ENCODE measurements at regions not wholly inside any gene's neighbourhood (a gene's known extent, or its start where the extent isn't known, plus 50 kb on each side); places are given as distances from the start of the nearest gene placed in this dataset.

- peaks cover 78% of the 10 kb centered on the region for H3K36me3 Mint-ChIP-seq (ENCODE audit: low read depth)
- peaks cover 63% of the 10 kb centered on the region for H3K4me1 Mint-ChIP-seq (ENCODE audit: low read depth)
- H3K4me3 Mint-ChIP-seq = peak overlapping the region; percentile 85
- DNase-seq = peak; percentile 48
- CTCF ChIA-PET = interaction anchor here (0.9 to 6.4 kb wide), 11 partner anchors 7 to 69 kb away, joined by 3 to 55 read pairs (median 7); no protein-coding TSS in a partner anchor
- H3K27ac Mint-ChIP-seq = peak overlapping the region; percentile 93
- ATAC-seq = no peak
- H3K9me3 Mint-ChIP-seq (ENCODE audit: insufficient read depth) = no peaks in the 10 kb centered on the region
- POLR2A ChIA-PET = interaction anchor here (0.6 to 8.5 kb wide), 5 partner anchors 8 to 78 kb away, joined by 3 to 169 read pairs (median 12); no protein-coding TSS in a partner anchor
- H3K27me3 Mint-ChIP-seq (ENCODE audit: low read depth) = no peaks in the 10 kb centered on the region
These were observed 311.4 kb downstream of the SEC14L1 start for GRCh38 chr17:77451894-77452852.

DNA sequence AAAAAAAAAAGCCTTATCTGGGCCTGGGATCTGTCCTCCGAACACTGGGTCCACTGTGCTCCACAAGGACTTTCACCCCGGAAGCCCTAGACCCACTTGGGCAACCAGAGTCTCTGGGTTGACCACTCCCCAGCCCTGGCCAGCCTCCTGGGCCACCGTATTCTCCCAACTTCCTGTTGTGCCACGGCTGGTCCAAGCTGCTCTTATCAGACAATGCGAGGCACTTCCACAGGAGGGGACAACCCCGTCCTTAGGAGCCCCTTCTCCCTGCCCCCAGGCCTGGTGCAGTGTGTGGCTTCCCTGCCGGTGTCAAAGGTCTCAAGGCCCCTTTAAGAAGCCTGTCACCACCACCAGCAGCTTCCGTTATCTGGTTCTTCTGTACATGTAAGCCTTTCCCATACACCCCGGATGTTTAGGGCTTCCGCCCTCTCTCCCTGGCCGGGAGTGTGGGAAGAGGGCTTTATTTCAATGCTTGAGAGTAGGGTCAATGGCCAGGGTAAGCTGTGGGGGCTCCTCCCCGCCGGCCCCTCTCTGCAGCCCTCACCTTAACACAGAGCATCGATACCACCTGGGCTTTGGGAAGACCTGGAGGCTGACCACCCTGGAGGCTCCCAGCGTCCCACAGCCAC, 313.0 kb downstream of the SEC14L1 start:
- POLR2A ChIA-PET = interaction anchor here (1.2 to 8.5 kb wide), 7 partner anchors 9 to 48 kb away, joined by 3 to 169 read pairs (median 9); no protein-coding TSS in a partner anchor
- H3K36me3 Mint-ChIP-seq (ENCODE audit: low read depth) = peaks cover 82% of the 10 kb centered on the region
- no peaks in the 10 kb centered on the region for H3K27me3 Mint-ChIP-seq (ENCODE audit: low read depth)
- H3K27ac Mint-ChIP-seq = peak overlapping the region; percentile 93
- CTCF ChIA-PET = interaction anchor here (1.2 to 6.4 kb wide), 15 partner anchors 9 to 122 kb away, joined by 3 to 55 read pairs (median 7); no protein-coding TSS in a partner anchor
- peak; percentile 84 for DNase-seq
- peak; percentile 33 for ATAC-seq
- H3K4me3 Mint-ChIP-seq = peak overlapping the region; percentile 85
- no peaks in the 10 kb centered on the region for H3K9me3 Mint-ChIP-seq (ENCODE audit: insufficient read depth)
- peaks cover 66% of the 10 kb centered on the region for H3K4me1 Mint-ChIP-seq (ENCODE audit: low read depth)

DNA sequence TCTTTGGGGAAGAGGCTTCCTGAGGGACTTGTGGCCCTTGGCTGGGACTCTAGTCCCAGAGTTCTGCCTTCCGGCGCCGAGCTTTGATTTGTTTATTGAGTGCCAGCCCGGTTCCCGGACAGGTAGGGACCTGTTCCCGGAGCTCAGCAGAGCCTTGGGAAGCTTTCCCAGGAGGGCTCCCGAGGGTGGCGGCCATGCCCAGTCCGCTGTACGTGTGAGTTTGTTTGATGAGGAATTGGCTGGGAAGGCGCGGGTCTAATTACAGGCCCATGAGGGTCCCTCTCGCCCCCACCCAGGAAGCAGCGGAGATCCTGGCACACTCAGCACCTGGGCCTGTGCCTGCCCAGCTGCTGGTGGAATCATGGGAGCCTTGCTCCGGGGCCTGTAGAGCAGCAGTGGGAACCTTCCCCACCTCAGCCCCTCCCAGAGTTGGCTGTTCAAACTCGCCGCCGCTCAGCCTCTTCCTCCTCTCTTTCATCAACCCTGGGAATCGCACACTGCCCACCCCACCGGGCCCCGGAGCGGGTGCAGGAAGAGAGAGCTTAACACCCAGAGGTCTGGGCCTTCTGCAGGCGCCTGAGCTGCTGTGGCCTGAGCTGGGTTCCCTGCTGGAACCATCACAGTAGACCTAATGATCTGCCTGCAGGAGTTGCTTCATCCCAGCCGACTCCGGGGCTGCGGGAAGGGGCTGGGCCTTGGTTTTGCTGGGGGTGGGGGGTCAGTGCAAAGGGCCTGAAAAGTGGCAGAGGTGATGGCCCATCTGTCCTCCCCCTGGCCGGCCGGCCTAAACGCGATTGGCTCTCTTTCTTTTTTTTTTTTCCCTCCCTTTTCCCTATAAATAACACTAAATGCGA, 313.7 kb downstream of the SEC14L1 start:
- H3K27me3 Mint-ChIP-seq (ENCODE audit: low read depth) = no peaks in the 10 kb centered on the region
- peak overlapping the region; percentile 85 for H3K4me3 Mint-ChIP-seq
- DNase-seq = no peak
- ATAC-seq = no peak
- CTCF ChIA-PET = interaction anchor here (1.2 to 6.4 kb wide), 13 partner anchors 9 to 123 kb away, joined by 3 to 55 read pairs (median 7); no protein-coding TSS in a partner anchor
- peaks cover 66% of the 10 kb centered on the region for H3K4me1 Mint-ChIP-seq (ENCODE audit: low read depth)
- POLR2A ChIA-PET = interaction anchor here (1.2 to 8.5 kb wide), 7 partner anchors 9 to 49 kb away, joined by 3 to 169 read pairs (median 9); no protein-coding TSS in a partner anchor
- peaks cover 82% of the 10 kb centered on the region for H3K36me3 Mint-ChIP-seq (ENCODE audit: low read depth)
- peak overlapping the region; percentile 93 for H3K27ac Mint-ChIP-seq
- no peaks in the 10 kb centered on the region for H3K9me3 Mint-ChIP-seq (ENCODE audit: insufficient read depth)

- ChIA-PET CTCF (interaction anchor here (1.4 to 6.4 kb wide), 11 partner anchors 8 to 124 kb away, joined by 3 to 55 read pairs (median 8); no protein-coding TSS in a partner anchor), POLR2A (interaction anchor here (1.6 to 8.5 kb wide), 6 partner anchors 8 to 50 kb away, joined by 3 to 169 read pairs (median 9); no protein-coding TSS in a partner anchor)
- DNase-seq = no peak
- ATAC-seq = no peak
- H3K9me3 Mint-ChIP-seq (ENCODE audit: insufficient read depth) = no peaks in the 10 kb centered on the region
- peaks cover 81% of the 10 kb centered on the region for H3K36me3 Mint-ChIP-seq (ENCODE audit: low read depth)
- peak overlapping the region; percentile 85 for H3K4me3 Mint-ChIP-seq
- no peaks in the 10 kb centered on the region for H3K27me3 Mint-ChIP-seq (ENCODE audit: low read depth)
- H3K27ac Mint-ChIP-seq = peak overlapping the region; percentile 93
- H3K4me1 Mint-ChIP-seq (ENCODE audit: low read depth) = peaks cover 66% of the 10 kb centered on the region
These were observed 314.5 kb downstream of the SEC14L1 start for GRCh38 chr17:77455111-77455890.

GRCh38 chr17:77455891-77456260, 315.1 kb downstream of the SEC14L1 start:
- POLR2A ChIA-PET = interaction anchor here (1.3 kb wide), 1 partner anchor 80 kb away, joined by 3 read pairs; no protein-coding TSS in a partner anchor

DNA sequence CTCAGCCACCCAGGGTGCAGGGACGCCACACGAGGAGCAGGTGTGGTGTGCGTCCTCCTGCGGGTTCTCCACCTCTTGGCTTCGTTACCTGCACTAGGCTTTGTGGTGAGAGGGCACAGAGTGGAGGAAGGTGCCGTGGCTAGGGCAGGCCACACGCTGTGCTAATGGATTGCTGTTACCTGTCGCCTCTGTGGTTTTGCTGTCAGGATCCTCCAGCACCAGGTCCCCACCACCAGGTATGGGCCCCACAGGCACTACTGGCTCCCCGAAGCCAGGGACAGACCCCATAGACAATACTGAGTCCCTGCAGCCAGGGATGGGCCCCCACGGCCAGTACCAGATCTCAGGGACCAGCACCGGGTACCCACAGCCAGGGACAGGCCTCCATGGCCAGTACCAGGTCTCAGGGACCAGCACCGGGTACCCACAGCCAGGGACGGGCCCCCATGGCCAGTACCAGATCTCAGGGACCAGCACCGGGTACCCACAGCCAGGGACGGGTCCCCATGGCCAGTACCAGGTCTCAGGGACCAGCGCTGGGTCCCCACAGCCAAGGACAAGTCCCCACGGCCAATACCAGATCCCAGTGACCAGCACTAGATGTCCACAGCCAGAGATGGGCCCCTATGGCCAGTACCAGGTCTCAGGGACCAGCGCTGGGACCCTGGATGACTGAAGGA, 315.6 kb downstream of the SEC14L1 start:
- Mint-ChIP-seq H3K27ac (peak overlapping the region; percentile 93), H3K4me3 (peak overlapping the region; percentile 85), H3K36me3 (ENCODE audit: low read depth) (peaks cover 84% of the 10 kb centered on the region), H3K9me3 (ENCODE audit: insufficient read depth) (no peaks in the 10 kb centered on the region), H3K27me3 (ENCODE audit: low read depth) (no peaks in the 10 kb centered on the region), H3K4me1 (ENCODE audit: low read depth) (peaks cover 70% of the 10 kb centered on the region)
- no peak for DNase-seq
- no peak for ATAC-seq
- POLR2A ChIA-PET = interaction anchor here (0.8 to 2.4 kb wide), 8 partner anchors 10 to 82 kb away, joined by 3 to 7 read pairs (median 4); no protein-coding TSS in a partner anchor
- CTCF ChIA-PET = interaction anchor here (1.0 to 9.1 kb wide), 4 partner anchors 12 to 56 kb away, joined by 3 to 99 read pairs (median 6); no protein-coding TSS in a partner anchor

More at GRCh38 chr17:77455891-77456260, 315.1 kb downstream of the SEC14L1 start:
- Mint-ChIP-seq H3K4me3 (peak overlapping the region; percentile 85), H3K27me3 (ENCODE audit: low read depth) (no peaks in the 10 kb centered on the region), H3K9me3 (ENCODE audit: insufficient read depth) (no peaks in the 10 kb centered on the region), H3K36me3 (ENCODE audit: low read depth) (peaks cover 85% of the 10 kb centered on the region), H3K27ac (peak overlapping the region; percentile 93), H3K4me1 (ENCODE audit: low read depth) (peaks cover 69% of the 10 kb centered on the region)
- no peak for ATAC-seq
- no peak for DNase-seq
- CTCF ChIA-PET = interaction anchor here (1.6 to 9.1 kb wide), 2 partner anchors 23 to 55 kb away, joined by 5 to 99 read pairs; no protein-coding TSS in a partner anchor

DNA sequence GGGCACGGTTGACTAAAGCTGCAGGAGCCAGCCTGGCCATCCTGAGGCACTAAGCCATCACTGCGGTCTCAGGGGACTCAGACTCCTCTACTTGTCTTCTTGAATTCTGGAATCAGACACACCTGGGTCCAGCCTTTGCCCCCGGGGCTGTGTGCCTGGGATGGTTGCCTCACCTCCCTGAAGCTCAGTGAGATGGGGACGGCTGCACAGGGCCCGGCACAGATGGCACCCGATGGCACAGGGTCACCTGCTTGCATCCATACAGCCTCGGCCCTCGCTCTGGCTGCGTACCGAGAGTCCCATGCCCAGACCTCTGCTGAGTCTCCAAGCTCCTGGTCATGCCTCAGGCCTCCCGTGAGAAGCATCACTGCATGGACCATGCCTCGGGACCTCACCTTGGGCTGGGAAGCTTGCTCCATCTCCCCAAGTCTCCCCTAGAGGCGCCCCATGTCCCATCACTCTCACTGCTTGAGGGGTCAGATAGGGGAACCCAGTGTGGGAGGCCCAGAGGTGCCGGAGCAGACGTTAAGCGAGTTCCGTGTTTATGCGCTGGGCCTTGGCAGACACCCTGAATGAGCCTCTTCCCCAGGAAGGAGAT, 316.3 kb downstream of the SEC14L1 start:
- CTCF ChIA-PET = interaction anchor here (1.0 to 9.1 kb wide), 6 partner anchors 12 to 56 kb away, joined by 3 to 99 read pairs (median 6); no protein-coding TSS in a partner anchor
- peaks cover 82% of the 10 kb centered on the region for H3K36me3 Mint-ChIP-seq (ENCODE audit: low read depth)
- no peaks in the 10 kb centered on the region for H3K27me3 Mint-ChIP-seq (ENCODE audit: low read depth)
- no peak for ATAC-seq
- peak overlapping the region; percentile 85 for H3K4me3 Mint-ChIP-seq
- peak; percentile 59 for DNase-seq
- H3K4me1 Mint-ChIP-seq (ENCODE audit: low read depth) = peaks cover 76% of the 10 kb centered on the region
- H3K9me3 Mint-ChIP-seq (ENCODE audit: insufficient read depth) = no peaks in the 10 kb centered on the region
- POLR2A ChIA-PET = interaction anchor here (0.8 to 2.4 kb wide), 8 partner anchors 9 to 83 kb away, joined by 3 to 7 read pairs (median 4); no protein-coding TSS in a partner anchor
- H3K27ac Mint-ChIP-seq = peak overlapping the region; percentile 93

GRCh38 chr17:77457572-77458201, 316.9 kb downstream of the SEC14L1 start:
- peaks cover 80% of the 10 kb centered on the region for H3K36me3 Mint-ChIP-seq (ENCODE audit: low read depth)
- H3K4me3 Mint-ChIP-seq = peak overlapping the region; percentile 85
- no peaks in the 10 kb centered on the region for H3K9me3 Mint-ChIP-seq (ENCODE audit: insufficient read depth)
- no peak for ATAC-seq
- ChIA-PET POLR2A (interaction anchor here (0.7 to 5.9 kb wide), 9 partner anchors 8 to 88 kb away, joined by 3 to 49 read pairs (median 4); no protein-coding TSS in a partner anchor), CTCF (interaction anchor here (0.9 to 9.1 kb wide), 7 partner anchors 13 to 83 kb away, joined by 3 to 99 read pairs (median 4); no protein-coding TSS in a partner anchor)
- peak overlapping the region; percentile 93 for H3K27ac Mint-ChIP-seq
- H3K27me3 Mint-ChIP-seq (ENCODE audit: low read depth) = no peaks in the 10 kb centered on the region
- peak; percentile 37 for DNase-seq
- peaks cover 79% of the 10 kb centered on the region for H3K4me1 Mint-ChIP-seq (ENCODE audit: low read depth)

Measured in activated CD8-positive, alpha-beta T cell treated with anti-CD3 and anti-CD28 coated beads, Interleukin-2, amount 10 ng/mL, durations not matched to agents 7 days and 5 days (primary cell).